ENCODE measurements at regions not wholly inside any gene's neighbourhood (a gene's known extent, or its start where the extent isn't known, plus 50 kb on each side); places are given as distances from the start of the nearest gene placed in this dataset.

DNA sequence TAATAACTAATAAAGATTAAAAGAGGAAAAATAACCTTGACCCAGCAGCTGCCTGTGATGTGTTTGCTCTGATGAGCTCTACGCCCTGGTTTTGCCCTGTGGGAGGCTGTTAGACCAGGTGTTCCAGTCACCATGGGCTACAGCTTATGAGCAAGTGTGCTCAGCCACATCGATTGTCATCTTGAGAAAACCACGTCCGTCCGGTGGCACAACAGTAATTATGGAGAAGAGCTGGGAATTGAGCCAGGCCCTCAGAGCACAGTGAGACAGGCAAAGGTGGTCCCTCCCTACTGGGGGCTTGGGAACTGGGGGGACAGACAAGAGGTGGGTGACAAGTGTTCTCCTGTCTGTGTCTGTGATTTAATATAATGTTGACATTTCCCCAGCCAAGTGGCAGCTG, 420.5 kb downstream of the MATN1 start:
- TF ChIP-seq GATA2 (IDR thresholded peaks at IDR 0.05; ENCODE audit: low read depth, low read length) (no peak), GATA3 (IDR thresholded peaks at IDR 0.05; ENCODE audit: low read depth, low read length) (no peak)

All from SH-SY5Y (cell line).